GM23338 (cell line): ENCODE measurements at regions not wholly inside any gene's neighbourhood (a gene's known extent, or its start where the extent isn't known, plus 50 kb on each side); places are given as distances from the start of the nearest gene placed in this dataset.

Experiments
- ATAC-seq: fragments of 200-7000 bp; cut with Tn5 transposase; 3 replicates; pipeline ENCODE4 v1.9.1; 2020
- DNase-seq: peaks from one replicate; pipeline ENCODE4 v3.0.0-alpha.2; 2015; ENCODE audit warnings: low spot score
- H2AFZ ChIP-seq: fragments of 200-600 bp; sonication (generic); 2 replicates; pipeline ENCODE4 v1.8.0; 2016; ENCODE audit warnings: antibody characterized with exemption, mild to moderate bottlenecking, moderate library complexity
- H3F3A ChIP-seq: fragments of 200-600 bp; sonication (generic); replicated peaks from 2 replicates; pipeline ENCODE4 v1.8.0; 2017; ENCODE audit warnings: antibody characterized with exemption, mixed run types, low read depth
- H3K27ac ChIP-seq: fragments of 200-600 bp; sonication (generic); 2 replicates; pipeline ENCODE4 v1.6.1; 2016; ENCODE audit warnings: low read depth
- H3K27me3 ChIP-seq: fragments of 200-600 bp; sonication (generic); 2 replicates; pipeline ENCODE4 v1.8.0; 2016; ENCODE audit warnings: mild to moderate bottlenecking, mixed run types, moderate library complexity; ENCODE audit not compliant: insufficient read depth
- H3K36me3 ChIP-seq: fragments of 200-600 bp; sonication (generic); 2 replicates; pipeline ENCODE4 v1.8.0; 2016; ENCODE audit warnings: mild to moderate bottlenecking; ENCODE audit not compliant: insufficient read depth
- H3K4me1 ChIP-seq: fragments of 200-600 bp; sonication (generic); 2 replicates; pipeline ENCODE4 v1.8.0; 2016; ENCODE audit warnings: mild to moderate bottlenecking, moderate library complexity; ENCODE audit not compliant: insufficient read depth
- H3K4me2 ChIP-seq: fragments of 200-600 bp; sonication (generic); 2 replicates; pipeline ENCODE4 v1.7.1; 2017; ENCODE audit warnings: mixed run types
- H3K4me3 ChIP-seq: fragments of 200-600 bp; sonication (generic); 2 replicates; pipeline ENCODE4 v1.6.1; 2016; ENCODE audit warnings: mixed run types
- H3K79me2 ChIP-seq: fragments of 200-600 bp; sonication (generic); replicated peaks from 2 replicates; pipeline ENCODE4 v1.8.0; 2017; ENCODE audit warnings: mild to moderate bottlenecking; ENCODE audit not compliant: insufficient read depth
- H3K9me2 ChIP-seq: fragments of 200-600 bp; sonication (generic); 2 replicates; pipeline ENCODE4 v1.8.0; 2017; ENCODE audit not compliant: insufficient read depth
- H4K20me1 ChIP-seq: fragments of 200-600 bp; sonication (generic); replicated peaks from 2 replicates; pipeline ENCODE4 v1.8.0; 2017; ENCODE audit warnings: mild to moderate bottlenecking; ENCODE audit not compliant: insufficient read depth
- H3K27ac Mint-ChIP-seq: 2 replicates; pipeline ENCODE4 v1.8.0; 2020; ENCODE audit warnings: inconsistent platforms, mild to moderate bottlenecking, moderate library complexity, mixed read lengths
- H3K27me3 Mint-ChIP-seq: 3 replicates; pipeline ENCODE4 v1.8.0; 2022; ENCODE audit warnings: low read depth, mild to moderate bottlenecking, moderate library complexity, mixed read lengths, inconsistent platforms; ENCODE audit not compliant: insufficient read depth, poor library complexity
- H3K36me3 Mint-ChIP-seq: 3 replicates; pipeline ENCODE4 v1.8.0; 2021; ENCODE audit warnings: low read depth, mild to moderate bottlenecking, inconsistent platforms, moderate library complexity, mixed read lengths
- H3K4me1 Mint-ChIP-seq: 3 replicates; pipeline ENCODE4 v1.8.0; 2020; ENCODE audit warnings: mild to moderate bottlenecking, inconsistent platforms, mixed read lengths
- H3K4me3 Mint-ChIP-seq: 3 replicates; pipeline ENCODE4 v1.8.0; 2021; ENCODE audit warnings: moderate library complexity, mild to moderate bottlenecking, inconsistent platforms, mixed read lengths
- H3K9me3 Mint-ChIP-seq: 3 replicates; pipeline ENCODE4 v1.8.0; 2020; ENCODE audit warnings: moderate library complexity, mild to moderate bottlenecking, inconsistent platforms, mixed read lengths
- CREB1 ChIP-seq: fragments of 250-450 bp; sonication (Bioruptor Pico); IDR thresholded peaks from 2 replicates; pipeline ENCODE4 v1.5.0; 2020; ENCODE audit warnings: low read depth, mild to moderate bottlenecking, moderate library complexity
- EZH2 ChIP-seq: fragments of 200-600 bp; sonication (generic); IDR thresholded peaks from one replicate; pipeline ENCODE4 v1.8.0; 2017; ENCODE audit warnings: antibody characterized with exemption, mild to moderate bottlenecking, low read depth; ENCODE audit not compliant: unreplicated experiment
- EZH2phosphoT487 ChIP-seq: fragments of 200-600 bp; sonication (generic); IDR thresholded peaks from one replicate; pipeline ENCODE4 v1.8.1; 2018; ENCODE audit warnings: antibody characterized with exemption; ENCODE audit not compliant: unreplicated experiment
- JUNB ChIP-seq: IDR thresholded peaks from one replicate; pipeline ENCODE4 v1.6.1; 2016; ENCODE audit warnings: antibody characterized with exemption; ENCODE audit not compliant: unreplicated experiment
- NANOG ChIP-seq: IDR thresholded peaks from 2 replicates; pipeline ENCODE4 v1.6.1; 2016; ENCODE audit warnings: antibody characterized with exemption, borderline replicate concordance
- POLR2AphosphoS5 ChIP-seq: IDR thresholded peaks from 2 replicates; pipeline ENCODE4 v1.6.1; 2016; ENCODE audit warnings: antibody characterized with exemption, low read depth
- STAT1 ChIP-seq: IDR thresholded peaks from one replicate; pipeline ENCODE4 v1.6.1; 2016; ENCODE audit warnings: antibody characterized with exemption; ENCODE audit not compliant: unreplicated experiment
- ZNF114 ChIP-seq: fragments of 250-450 bp; sonication (Bioruptor Pico); IDR thresholded peaks from 2 replicates; pipeline ENCODE4 v1.5.0; 2020; ENCODE audit warnings: mild to moderate bottlenecking, moderate library complexity
- ZNF331 ChIP-seq: fragments of 250-450 bp; sonication (Bioruptor Pico); IDR thresholded peaks from 2 replicates; pipeline ENCODE4 v1.5.0; 2020; ENCODE audit warnings: low read depth, mild to moderate bottlenecking, moderate library complexity
- TF ChIP-seq, protein P1 (sequence below), 2 experiments: fragments of 200-600 bp in 1 of 2; sonication (generic) in 1 of 2; conservative IDR thresholded peaks; 2 replicates each; pipeline versions ENCODE4 v1.5.1 to v1.6.1; 2016 to 2017; ENCODE audit warnings: antibody characterized with exemption in 2 of 2, low read depth in 2 of 2, mild to moderate bottlenecking in 2 of 2, moderate library complexity in 1 of 2
- TF ChIP-seq, protein P2 (sequence below): IDR thresholded peaks from 2 replicates; pipeline ENCODE4 v1.6.1; 2016; ENCODE audit warnings: antibody characterized with exemption
- TF ChIP-seq, protein P3 (sequence below): IDR thresholded peaks from one replicate; pipeline ENCODE4 v1.6.1; 2018; ENCODE audit warnings: antibody characterized with exemption; ENCODE audit not compliant: unreplicated experiment

DNA sequence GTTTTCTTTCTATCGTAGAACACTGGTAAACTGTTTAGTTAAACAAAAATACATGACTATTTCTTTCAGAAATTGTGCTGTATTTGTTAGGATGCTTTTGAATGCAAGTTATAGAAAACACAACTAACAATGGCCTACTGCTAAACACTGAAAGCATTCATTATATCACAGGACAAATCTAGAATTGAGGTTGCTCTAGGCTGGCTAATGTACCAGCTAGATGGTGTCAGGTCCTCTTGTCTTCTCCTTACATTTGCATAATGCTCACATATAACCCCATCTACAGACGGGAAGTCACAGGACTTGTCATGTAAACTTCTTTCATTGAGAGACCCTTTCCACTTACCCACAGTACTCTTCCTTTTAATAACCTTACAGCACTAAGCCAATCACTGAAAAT, 586.8 kb downstream of the DSC3 start:
- ATAC-seq (no peak), DNase-seq (no peak)
- no peaks in the 10 kb centered on the region for H3K4me1 ChIP-seq
- H3K79me2 ChIP-seq = no peaks in the 10 kb centered on the region
- no peaks in the 10 kb centered on the region for H3F3A ChIP-seq
- no peak overlapping the region for H3K27ac ChIP-seq
- TF ChIP-seq, protein P1, sequence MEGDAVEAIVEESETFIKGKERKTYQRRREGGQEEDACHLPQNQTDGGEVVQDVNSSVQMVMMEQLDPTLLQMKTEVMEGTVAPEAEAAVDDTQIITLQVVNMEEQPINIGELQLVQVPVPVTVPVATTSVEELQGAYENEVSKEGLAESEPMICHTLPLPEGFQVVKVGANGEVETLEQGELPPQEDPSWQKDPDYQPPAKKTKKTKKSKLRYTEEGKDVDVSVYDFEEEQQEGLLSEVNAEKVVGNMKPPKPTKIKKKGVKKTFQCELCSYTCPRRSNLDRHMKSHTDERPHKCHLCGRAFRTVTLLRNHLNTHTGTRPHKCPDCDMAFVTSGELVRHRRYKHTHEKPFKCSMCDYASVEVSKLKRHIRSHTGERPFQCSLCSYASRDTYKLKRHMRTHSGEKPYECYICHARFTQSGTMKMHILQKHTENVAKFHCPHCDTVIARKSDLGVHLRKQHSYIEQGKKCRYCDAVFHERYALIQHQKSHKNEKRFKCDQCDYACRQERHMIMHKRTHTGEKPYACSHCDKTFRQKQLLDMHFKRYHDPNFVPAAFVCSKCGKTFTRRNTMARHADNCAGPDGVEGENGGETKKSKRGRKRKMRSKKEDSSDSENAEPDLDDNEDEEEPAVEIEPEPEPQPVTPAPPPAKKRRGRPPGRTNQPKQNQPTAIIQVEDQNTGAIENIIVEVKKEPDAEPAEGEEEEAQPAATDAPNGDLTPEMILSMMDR (conservative IDR thresholded peaks at IDR 0.05; ENCODE audit: low read depth in 2 of 2) = no peak
- TF ChIP-seq, protein P2, sequence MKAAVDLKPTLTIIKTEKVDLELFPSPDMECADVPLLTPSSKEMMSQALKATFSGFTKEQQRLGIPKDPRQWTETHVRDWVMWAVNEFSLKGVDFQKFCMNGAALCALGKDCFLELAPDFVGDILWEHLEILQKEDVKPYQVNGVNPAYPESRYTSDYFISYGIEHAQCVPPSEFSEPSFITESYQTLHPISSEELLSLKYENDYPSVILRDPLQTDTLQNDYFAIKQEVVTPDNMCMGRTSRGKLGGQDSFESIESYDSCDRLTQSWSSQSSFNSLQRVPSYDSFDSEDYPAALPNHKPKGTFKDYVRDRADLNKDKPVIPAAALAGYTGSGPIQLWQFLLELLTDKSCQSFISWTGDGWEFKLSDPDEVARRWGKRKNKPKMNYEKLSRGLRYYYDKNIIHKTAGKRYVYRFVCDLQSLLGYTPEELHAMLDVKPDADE = no peak
- TF ChIP-seq, protein P3, sequence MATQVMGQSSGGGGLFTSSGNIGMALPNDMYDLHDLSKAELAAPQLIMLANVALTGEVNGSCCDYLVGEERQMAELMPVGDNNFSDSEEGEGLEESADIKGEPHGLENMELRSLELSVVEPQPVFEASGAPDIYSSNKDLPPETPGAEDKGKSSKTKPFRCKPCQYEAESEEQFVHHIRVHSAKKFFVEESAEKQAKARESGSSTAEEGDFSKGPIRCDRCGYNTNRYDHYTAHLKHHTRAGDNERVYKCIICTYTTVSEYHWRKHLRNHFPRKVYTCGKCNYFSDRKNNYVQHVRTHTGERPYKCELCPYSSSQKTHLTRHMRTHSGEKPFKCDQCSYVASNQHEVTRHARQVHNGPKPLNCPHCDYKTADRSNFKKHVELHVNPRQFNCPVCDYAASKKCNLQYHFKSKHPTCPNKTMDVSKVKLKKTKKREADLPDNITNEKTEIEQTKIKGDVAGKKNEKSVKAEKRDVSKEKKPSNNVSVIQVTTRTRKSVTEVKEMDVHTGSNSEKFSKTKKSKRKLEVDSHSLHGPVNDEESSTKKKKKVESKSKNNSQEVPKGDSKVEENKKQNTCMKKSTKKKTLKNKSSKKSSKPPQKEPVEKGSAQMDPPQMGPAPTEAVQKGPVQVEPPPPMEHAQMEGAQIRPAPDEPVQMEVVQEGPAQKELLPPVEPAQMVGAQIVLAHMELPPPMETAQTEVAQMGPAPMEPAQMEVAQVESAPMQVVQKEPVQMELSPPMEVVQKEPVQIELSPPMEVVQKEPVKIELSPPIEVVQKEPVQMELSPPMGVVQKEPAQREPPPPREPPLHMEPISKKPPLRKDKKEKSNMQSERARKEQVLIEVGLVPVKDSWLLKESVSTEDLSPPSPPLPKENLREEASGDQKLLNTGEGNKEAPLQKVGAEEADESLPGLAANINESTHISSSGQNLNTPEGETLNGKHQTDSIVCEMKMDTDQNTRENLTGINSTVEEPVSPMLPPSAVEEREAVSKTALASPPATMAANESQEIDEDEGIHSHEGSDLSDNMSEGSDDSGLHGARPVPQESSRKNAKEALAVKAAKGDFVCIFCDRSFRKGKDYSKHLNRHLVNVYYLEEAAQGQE = no peak
- TF ChIP-seq JUNB (no peak), ZNF331 (CRISPR knock-in tag) (no peak), NANOG (no peak), EZH2phosphoT487 (no peak), CREB1 (no peak), EZH2 (no peak), POLR2AphosphoS5 (no peak), STAT1 (no peak)
- Mint-ChIP-seq H3K9me3 (no peaks in the 10 kb centered on the region), H3K4me3 (no peak overlapping the region), H3K36me3 (no peaks in the 10 kb centered on the region), H3K27me3 (no peaks in the 10 kb centered on the region), H3K27ac (no peak overlapping the region), H3K4me1 (no peaks in the 10 kb centered on the region)
- H2AFZ ChIP-seq = no peak overlapping the region
- H3K36me3 ChIP-seq = no peaks in the 10 kb centered on the region
- H4K20me1 ChIP-seq = no peaks in the 10 kb centered on the region
- no peaks in the 10 kb centered on the region for H3K27me3 ChIP-seq
- H3K4me3 ChIP-seq = no peak overlapping the region
- H3K9me2 ChIP-seq = no peaks in the 10 kb centered on the region
- H3K4me2 ChIP-seq = no peak overlapping the region

DNA sequence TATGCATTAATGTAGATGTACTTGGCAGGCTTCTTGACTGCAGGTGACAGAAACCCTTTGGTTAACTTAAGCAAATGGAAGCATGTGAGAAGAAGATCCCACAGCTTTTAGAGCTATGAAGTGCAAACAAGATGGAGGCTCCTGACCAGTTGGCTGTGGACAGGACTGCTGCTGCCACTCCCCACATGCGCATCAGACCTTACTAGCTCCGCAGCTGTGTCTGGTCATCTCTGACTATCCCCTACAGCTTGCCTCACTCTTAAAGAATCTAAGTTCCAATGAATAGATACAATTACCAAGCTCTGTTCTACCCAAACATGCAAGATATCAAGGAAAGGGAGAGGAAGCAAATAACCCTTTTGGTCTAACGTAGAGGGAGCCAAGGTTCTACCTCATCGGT, 587.6 kb downstream of the DSC3 start:
- ATAC-seq (no peak), DNase-seq (no peak)
- no peaks in the 10 kb centered on the region for H3K27me3 ChIP-seq
- H3K4me1 ChIP-seq = no peaks in the 10 kb centered on the region
- H4K20me1 ChIP-seq = no peaks in the 10 kb centered on the region
- H3K36me3 ChIP-seq = no peaks in the 10 kb centered on the region
- no peaks in the 10 kb centered on the region for H3K79me2 ChIP-seq
- Mint-ChIP-seq H3K27ac (no peak overlapping the region), H3K4me1 (no peaks in the 10 kb centered on the region), H3K36me3 (no peaks in the 10 kb centered on the region), H3K27me3 (no peaks in the 10 kb centered on the region), H3K9me3 (no peaks in the 10 kb centered on the region), H3K4me3 (no peak overlapping the region)
- H3K27ac ChIP-seq = no peak overlapping the region
- no peak overlapping the region for H3K4me3 ChIP-seq
- H3K9me2 ChIP-seq = no peaks in the 10 kb centered on the region
- H3K4me2 ChIP-seq = no peak overlapping the region
- no peak overlapping the region for H2AFZ ChIP-seq
- no peaks in the 10 kb centered on the region for H3F3A ChIP-seq
- no peak for TF ChIP-seq EZH2phosphoT487
- TF ChIP-seq ZNF114 (CRISPR knock-in tag) = no peak
- no peak for TF ChIP-seq STAT1
- no peak for TF ChIP-seq POLR2AphosphoS5
- no peak for TF ChIP-seq JUNB
- TF ChIP-seq ZNF331 (CRISPR knock-in tag) = no peak
- TF ChIP-seq, protein P3 = no peak
- TF ChIP-seq, protein P2 = no peak
